ENCODE measurements at regions not wholly inside any gene's neighbourhood (a gene's known extent, or its start where the extent isn't known, plus 50 kb on each side); places are given as distances from the start of the nearest gene placed in this dataset.

- TF ChIP-seq CTCF (IDR thresholded peaks at IDR 0.05; ENCODE audit: low read depth, low read length, missing control alignments): no peak
- no peak for DNase-seq (ENCODE audit: low read depth)
- H3K4me3 ChIP-seq (ENCODE audit: low read depth, low read length): no peak overlapping the region
Observed at GRCh38 chr1:58390091-58390490, 156.4 kb downstream of the OMA1 start.

- no peak for DNase-seq (ENCODE audit: low read depth)
- TF ChIP-seq CTCF (IDR thresholded peaks at IDR 0.05; ENCODE audit: low read depth, low read length, missing control alignments): no peak
- no peak overlapping the region for H3K4me3 ChIP-seq (ENCODE audit: low read depth, low read length)
Observed at GRCh38 chr1:58380345-58380744, 166.2 kb downstream of the OMA1 start.

- TF ChIP-seq CTCF (IDR thresholded peaks at IDR 0.05; ENCODE audit: low read depth, low read length, missing control alignments): no peak
- DNase-seq (ENCODE audit: low read depth): no peak
- no peak overlapping the region for H3K4me3 ChIP-seq (ENCODE audit: low read depth, low read length)
Observed at GRCh38 chr1:58367217-58367616, 179.3 kb downstream of the OMA1 start.

GRCh38 chr1:58365328-58365727 lies 181.2 kb downstream of the OMA1 start:
- TF ChIP-seq CTCF (IDR thresholded peaks at IDR 0.05; ENCODE audit: low read depth, low read length, missing control alignments): no peak
- no peak overlapping the region for H3K4me3 ChIP-seq (ENCODE audit: low read depth, low read length)
- no peak for DNase-seq (ENCODE audit: low read depth)

- no peak for DNase-seq (ENCODE audit: low read depth)
- TF ChIP-seq CTCF (IDR thresholded peaks at IDR 0.05; ENCODE audit: low read depth, low read length, missing control alignments): no peak
- H3K4me3 ChIP-seq (ENCODE audit: low read depth, low read length): no peak overlapping the region
Observed at GRCh38 chr1:58363585-58363984, 182.9 kb downstream of the OMA1 start.

GRCh38 chr1:58361134-58361533 lies 185.4 kb downstream of the OMA1 start:
- H3K4me3 ChIP-seq (ENCODE audit: low read depth, low read length): no peak overlapping the region
- DNase-seq (ENCODE audit: low read depth): no peak
- no peak for TF ChIP-seq CTCF (IDR thresholded peaks at IDR 0.05; ENCODE audit: low read depth, low read length, missing control alignments)

- no peak for TF ChIP-seq CTCF (IDR thresholded peaks at IDR 0.05; ENCODE audit: low read depth, low read length, missing control alignments)
- no peak overlapping the region for H3K4me3 ChIP-seq (ENCODE audit: low read depth, low read length)
- DNase-seq (ENCODE audit: low read depth): no peak
Observed at GRCh38 chr1:58358346-58358745, 188.2 kb downstream of the OMA1 start.

All from GM12864 (cell line).